Lower leg skin (tissue), 3 donors: ENCODE measurements at regions not wholly inside any gene's neighbourhood (a gene's known extent, or its start where the extent isn't known, plus 50 kb on each side); places are given as distances from the start of the nearest gene placed in this dataset.
"Not testable (repeated sequence)": the region's sequence is repeated elsewhere in the genome, so short reads cannot be mapped to it uniquely, and the experiment has no call there.

Experiments used
- CTCF ChIP-seq, 3 donors: fragments of 450-650 bp; IDR thresholded peaks; one replicate each; pipeline ENCODE4 v1.5.1; 2016; ENCODE audit warnings: antibody characterized with exemption in 3 of 3, mild to moderate bottlenecking in 3 of 3, moderate library complexity in 2 of 3
- POLR2A ChIP-seq, 2 donors: fragments of 450-650 bp; IDR thresholded peaks; one replicate each; pipeline ENCODE4 v1.6.1; 2016 to 2017; ENCODE audit warnings: antibody characterized with exemption in 2 of 2, mild to moderate bottlenecking in 1 of 2, moderate library complexity in 1 of 2

DNA sequence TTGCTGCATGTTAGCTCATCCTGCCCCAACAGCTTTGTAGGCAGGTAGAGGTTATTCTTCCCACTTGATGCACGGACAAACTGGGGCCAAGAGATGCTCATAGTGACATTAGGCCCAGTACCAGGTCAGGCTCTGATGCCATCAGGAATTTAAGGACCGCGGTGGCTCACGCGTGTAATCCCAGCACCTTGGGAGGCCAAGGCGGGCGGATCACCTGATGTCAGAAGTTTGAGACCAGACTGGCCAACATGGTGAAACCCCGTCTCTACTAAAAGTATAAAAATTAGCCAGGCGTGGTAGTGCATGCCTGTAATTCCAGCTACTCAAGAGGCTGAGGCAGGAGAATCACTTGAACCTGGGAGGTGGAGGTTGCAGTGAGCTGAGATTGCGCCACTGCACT is 110.8 kb downstream of the PHETA1 start:
- not testable (repeated sequence) for TF ChIP-seq CTCF, POLR2A (IDR thresholded peaks at IDR 0.05)
